ENCODE measurements at regions not wholly inside any gene's neighbourhood (a gene's known extent, or its start where the extent isn't known, plus 50 kb on each side); places are given as distances from the start of the nearest gene placed in this dataset.

DNA sequence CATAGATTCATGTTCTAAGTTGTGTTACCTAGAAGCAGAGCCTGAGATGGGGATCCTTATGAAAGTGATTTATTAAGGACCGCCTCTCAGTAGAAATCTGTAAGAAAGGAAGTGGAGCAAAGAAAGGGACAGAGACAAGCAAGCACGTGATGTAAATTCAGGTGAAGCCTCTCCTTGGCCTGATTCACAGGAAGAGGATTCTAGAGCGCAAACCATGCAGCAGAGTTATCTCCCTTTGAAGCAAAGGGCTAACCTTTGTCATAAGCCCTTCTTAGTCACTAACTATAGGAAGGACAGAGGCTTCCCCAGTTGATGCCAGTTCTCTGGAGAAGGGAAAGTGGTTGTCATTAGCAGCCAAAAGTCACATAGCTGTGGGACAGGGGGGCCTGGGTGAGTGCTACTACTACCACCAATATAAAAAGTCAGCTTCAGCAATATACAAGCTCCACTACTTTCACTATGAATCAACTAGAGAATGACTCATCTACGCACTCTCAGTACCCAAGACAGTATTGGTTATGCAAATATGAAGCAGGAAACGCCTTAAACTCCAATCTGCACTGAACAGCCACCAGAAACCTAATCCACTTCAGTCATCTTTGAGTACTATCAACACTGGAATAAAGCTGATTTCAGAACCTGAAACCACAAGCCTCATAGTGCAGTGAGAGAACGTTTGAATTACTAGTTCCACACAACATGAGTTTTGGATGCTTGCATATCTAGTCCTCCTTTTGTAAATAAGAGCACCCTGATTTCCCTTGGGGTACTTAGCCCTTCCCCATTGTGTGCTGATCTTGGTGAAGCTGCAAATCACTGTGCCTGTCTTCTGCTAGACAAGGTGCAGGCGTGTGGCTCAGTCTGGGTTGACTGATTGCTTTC, 162.7 kb downstream of the ZNF608 start:
- peak; percentile 40 for DNase-seq (ENCODE audit: low spot score)

DNA sequence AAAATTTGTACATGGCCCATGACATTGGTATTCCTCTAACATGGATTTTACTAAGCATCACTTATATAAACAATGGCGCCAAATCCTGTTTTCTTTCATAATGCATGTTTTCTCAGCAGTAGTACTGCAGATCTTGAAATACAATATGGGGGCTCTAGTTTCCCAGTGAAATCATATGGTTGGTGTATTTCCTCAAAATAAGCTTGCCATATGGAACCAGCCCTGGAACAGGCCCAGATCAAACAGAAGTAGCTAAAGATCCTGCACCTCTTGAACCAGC, 163.9 kb downstream of the ZNF608 start:
- no peak for DNase-seq (ENCODE audit: low spot score)

DNA sequence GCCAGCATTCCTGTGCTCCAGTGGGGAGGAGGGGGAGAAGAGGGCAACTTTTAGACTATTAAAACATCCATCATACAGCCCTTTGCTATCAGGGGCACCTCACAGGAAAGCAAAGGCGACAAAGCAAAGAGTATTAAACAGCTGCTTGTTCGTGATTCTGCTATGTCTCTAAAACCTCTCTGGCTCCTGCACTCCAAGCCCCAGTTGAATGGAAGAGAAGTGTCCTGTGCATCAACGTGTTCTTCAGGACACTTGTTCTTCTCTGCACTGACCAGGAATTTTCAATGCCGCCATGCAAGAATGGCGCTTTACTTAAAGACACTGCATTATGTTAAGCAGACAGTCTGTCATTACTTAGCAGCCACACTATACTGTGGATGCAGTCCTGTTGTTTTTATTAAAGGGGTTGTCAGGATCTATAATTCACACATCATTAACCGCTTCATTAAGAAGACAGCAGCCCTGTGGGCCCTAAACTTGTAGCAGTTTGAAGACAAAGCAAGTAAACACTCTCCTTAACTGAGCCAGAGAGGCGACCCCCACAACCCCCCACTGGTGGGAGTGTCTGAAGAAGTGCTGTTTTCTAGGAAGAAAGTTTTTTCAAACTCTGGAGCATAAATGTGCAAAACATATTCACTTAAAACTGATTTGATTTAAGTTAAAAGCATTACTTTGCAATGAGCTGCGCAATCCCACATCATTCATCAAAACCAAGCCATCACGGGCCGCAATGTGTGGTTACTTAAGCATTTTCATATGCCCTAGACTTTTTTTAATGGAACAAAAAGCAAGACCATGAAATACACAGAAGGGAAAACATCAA, 164.5 kb downstream of the ZNF608 start:
- no peak for DNase-seq (ENCODE audit: low spot score)

DNA sequence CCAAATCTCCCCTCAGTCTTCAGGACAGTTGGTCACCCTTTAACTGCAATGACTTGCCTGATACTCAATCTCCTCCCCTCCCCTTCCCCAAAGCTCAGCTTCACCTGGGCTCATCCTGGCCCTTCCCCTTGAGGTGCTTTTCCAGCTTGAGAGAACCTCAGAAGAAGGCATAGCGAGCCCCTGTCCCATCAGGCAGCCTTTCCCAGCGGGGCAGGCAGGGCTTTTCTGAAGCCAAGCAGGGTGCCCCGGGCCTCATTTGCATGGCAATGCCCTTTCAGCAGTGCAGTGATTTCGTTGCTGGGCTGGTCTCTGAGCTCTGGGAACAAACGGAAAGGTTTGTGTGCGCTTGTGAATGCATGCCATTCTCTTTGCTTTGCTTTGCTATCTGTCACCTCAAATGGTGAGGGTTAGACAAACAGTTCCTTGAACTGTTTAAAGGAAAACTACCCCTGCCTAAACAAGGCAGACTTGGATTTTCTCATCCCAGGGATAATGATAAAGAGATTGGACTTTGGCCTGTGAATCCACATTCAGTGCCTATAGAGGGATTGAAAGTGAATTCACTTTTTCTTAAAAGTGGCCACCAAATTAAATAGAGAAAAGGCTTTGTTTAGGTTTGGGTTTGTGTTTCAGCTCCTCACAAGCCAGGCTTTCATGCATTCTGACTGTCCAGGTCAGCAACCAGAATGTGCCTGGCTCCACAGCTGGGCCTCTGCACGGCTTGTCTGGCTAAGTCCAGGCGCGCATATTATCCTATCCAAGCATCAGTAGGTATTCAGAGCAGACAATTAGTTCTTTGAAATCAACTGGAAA, 165.3 kb downstream of the ZNF608 start:
- DNase-seq (ENCODE audit: low spot score), result no peak

DNA sequence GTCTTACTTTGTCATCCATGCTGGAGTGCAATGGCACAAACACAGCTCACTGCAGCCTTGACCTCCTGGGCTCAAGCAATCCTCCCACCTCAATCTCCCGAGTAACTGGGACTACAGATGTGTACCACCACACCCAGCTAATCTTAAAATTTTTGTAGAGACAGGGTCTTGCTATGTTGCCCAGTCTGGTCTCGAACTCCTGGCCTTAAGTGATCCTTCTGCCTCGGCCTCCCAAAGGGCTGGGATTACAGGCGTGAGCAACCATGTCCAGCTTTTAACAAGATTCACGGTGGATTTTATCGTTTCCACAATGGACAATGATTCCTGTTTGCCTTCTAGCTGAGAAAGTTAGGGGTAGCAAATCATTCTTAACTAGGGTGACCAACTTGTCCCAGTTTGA, 165.9 kb downstream of the ZNF608 start:
- no peak for DNase-seq (ENCODE audit: low spot score)

DNA sequence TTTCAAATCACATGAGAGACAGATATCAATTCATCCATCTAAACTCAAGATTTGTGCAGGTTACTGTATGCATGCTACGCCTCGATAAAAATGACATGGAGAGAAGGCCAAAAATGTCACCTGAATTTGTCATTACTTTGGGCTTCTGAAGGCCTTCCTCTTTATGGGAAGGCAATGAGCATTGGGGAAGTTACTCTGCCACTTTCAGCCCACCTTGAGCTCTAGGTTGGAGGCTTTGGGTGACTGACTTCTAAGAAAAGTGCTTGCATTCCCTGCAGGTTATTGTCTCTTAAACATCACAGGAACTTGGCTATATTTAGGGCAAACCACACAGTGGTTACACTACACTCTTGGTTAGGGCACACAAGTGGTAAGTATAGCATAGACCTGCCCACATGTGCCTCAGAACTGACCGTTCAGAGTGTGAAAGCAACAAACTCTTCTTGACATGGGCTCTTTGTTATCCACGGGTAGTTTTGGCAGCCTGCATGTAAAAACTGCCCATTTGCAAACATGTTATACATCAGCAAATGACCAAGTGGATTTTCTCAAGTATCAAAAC, 169.5 kb downstream of the ZNF608 start:
- no peak for DNase-seq (ENCODE audit: low spot score)

DNA sequence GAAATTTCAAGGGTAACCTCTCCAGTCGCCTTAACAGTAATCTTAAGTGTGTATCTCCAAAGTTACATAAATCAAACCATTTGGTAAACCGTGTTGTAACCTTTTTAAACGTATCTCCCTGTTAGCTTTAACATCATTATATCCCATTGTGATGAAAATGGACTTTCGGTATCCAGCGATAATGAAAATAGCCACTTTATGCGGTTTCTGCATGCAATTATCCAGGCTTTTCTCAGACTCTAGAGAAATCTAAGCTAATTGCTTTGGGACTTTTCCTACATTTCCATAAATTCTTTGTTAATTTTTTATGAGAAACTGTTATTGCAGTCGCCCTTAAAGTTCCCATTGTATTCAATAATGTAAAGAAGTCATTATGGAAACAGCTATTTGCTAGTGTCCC, 170.7 kb downstream of the ZNF608 start:
- no peak for DNase-seq (ENCODE audit: low spot score)

DNA sequence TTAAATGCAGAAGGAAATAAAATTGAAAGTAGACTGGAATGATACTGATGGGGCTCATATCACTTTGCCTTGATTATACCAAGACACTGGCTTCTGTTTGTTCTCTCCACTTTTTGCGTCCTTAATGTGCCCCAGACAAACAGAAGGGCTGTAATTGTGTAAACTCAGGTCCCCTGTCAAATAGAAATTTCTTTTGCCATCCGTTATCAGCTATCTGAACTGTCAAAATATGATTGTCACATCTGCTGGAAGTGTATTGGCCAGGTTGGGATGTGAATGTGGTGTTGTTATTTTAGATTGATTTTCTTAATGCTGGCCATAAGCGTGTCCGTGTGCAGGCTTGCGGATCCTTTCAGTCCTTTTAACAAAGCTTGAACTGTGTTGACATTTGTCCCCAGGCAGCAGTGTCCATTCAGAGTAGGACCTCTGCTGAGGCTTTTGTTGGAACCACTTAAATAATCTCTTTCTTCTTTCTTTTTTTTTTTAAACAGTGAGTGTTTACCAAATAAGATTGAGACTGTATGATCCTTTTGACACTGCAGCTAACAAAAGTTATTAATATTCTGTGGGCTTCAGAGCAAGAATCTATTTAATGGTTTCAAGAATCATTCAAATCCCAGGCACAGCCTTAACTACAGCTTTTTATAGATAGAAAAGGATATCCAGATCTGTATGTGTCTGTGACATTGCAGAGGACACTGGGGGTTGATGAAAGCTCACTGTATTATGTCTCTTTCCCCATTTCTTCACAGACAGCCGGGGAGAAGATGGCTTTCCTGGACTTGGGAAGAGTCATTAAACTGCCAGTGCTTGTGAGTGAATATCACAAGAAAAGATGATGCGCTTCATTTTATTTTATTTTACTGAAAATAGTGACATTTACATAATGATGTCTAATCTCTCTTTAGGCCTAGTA, 171.7 kb downstream of the ZNF608 start:
- no peak for DNase-seq (ENCODE audit: low spot score)

DNA sequence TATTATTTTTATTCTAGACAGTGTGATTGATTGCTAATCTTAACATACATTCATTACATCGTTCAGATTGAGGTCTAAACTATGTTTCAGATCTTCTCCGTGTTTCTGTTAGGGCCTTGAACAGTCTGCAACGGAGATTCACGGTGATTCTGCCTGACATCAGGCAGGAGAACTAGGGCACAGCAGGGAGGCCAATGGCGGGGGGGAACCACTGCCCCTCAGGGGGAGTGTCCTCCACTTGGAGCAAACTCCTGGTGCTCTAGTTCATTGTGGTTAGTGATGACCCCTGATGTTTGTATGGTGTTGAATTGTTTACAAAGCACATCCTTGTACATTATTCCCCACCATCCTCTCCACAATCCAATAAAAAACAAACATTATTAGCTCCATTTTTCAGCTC, 173.5 kb downstream of the ZNF608 start:
- DNase-seq (ENCODE audit: low spot score), result no peak

DNA sequence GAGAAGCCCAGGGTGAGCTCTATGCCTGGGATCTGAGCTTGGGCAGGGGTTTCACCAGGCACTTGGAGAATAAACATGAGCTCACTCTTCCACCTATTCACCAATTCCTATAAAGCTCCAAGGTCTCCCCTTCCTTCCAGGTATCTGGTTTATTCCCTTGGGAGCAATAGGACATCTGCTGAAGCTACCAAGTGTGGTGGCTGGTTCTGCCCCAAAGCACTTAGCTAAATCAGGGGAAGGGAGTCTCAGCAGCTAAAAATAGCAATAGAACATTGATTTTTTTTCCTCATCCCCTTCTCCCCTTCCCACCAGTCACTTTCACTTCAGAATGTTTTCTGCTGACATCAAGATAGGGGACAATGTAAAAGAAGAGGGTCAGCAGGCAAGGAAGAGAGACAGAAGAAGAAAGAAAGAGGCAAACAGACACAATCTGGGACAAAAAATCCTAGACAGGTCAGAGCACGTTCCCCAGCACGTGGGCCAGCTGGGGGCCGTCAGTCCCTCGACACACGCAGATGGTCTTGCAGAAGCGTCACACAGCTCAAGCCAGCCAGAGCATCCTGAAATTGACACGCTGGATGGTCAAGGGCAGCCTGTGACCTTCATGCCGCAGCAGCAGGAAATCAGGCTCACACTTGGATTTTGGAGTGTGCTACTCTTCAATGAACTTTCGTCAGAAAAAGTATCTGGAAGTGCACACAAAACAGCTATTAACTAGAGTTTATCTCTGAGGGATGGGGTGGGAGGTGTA, 176.0 kb downstream of the ZNF608 start:
- no peak for DNase-seq (ENCODE audit: low spot score)

DNA sequence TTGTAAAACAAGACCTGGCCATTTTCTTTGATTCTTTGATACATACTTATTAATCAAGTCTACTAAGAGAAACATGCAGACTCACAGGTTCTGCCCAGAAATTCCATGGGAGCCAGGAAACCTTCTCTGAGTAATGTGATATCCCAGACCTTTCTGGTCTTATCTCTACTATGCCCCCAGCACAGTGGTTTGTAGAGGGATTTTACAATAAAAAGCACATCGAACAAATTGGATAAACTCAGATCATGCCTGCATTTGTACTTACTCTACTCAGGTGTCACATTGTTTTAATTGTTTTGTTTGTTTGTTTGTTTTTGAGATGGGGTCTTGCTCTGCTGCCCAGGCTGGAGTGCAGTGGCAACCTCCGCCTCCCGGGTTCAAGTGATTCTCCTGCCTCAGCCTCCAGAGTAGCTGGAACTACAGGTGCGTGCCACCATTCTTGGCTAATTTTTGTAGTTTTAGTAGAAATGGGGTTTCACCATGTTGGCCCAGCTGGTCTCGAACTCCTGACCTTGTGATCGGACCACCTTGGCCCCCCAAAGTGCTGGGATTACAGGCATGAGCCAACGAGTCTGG, 179.5 kb downstream of the ZNF608 start:
- DNase-seq (ENCODE audit: low spot score), result no peak

DNA sequence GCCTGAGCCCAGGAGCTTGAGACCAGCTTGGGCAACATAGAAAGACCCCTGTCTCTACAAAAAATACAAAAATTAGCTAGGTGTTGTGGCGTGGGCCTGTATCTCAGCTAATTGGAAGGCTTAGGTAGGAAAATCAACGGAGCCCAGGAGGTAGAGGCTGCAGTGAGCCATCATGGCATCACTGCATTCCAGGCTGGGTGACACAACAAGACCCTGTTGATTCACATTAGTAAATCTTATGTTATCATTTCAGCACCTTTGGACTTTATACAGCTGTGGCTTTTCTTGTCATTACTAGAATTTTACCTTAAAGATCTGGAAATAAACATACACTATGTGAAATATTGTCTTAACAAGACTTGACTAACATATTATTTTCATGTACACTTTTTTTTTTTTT, 185.0 kb downstream of the ZNF608 start:
- DNase-seq (ENCODE audit: low spot score), result no peak

DNA sequence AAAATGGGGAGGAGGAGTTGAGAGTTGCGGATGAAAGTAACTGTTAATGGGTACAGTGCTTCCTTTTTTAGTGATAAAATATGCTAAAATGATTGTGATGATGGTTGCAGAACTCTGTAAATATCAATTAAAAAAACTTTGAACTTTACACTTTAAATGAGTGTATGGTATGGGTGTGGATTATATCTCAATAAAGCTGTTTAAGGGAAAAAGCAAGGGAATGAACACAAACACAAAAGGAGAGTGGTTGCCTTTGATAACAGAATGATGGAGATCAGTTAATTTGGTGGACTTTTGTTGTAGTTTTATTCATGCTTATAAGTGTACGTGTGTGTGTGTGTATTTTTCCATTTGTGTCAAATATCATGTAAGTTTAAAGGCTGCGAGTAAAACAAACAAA, 186.1 kb downstream of the ZNF608 start:
- no peak for DNase-seq (ENCODE audit: low spot score)

DNA sequence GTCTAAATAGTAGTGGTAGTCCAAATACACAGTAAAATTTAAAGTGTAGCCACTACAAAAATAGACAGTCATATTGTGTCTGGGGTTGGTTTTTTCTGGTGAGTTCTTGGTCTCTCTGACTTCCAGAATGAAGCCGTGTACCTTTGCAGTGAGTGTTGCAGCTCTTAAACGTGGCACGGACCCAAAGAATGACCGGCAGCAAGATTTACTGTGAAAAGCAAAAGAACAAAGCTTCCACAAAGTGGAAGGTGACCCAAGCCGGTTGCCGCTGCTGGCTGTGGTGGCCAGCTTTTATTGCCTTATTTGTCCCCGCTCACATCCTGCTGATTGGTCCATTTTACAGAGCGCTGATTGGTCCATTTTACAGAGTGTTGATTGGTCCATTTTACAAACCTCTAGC, 188.7 kb downstream of the ZNF608 start:
- no peak for DNase-seq (ENCODE audit: low spot score)

DNA sequence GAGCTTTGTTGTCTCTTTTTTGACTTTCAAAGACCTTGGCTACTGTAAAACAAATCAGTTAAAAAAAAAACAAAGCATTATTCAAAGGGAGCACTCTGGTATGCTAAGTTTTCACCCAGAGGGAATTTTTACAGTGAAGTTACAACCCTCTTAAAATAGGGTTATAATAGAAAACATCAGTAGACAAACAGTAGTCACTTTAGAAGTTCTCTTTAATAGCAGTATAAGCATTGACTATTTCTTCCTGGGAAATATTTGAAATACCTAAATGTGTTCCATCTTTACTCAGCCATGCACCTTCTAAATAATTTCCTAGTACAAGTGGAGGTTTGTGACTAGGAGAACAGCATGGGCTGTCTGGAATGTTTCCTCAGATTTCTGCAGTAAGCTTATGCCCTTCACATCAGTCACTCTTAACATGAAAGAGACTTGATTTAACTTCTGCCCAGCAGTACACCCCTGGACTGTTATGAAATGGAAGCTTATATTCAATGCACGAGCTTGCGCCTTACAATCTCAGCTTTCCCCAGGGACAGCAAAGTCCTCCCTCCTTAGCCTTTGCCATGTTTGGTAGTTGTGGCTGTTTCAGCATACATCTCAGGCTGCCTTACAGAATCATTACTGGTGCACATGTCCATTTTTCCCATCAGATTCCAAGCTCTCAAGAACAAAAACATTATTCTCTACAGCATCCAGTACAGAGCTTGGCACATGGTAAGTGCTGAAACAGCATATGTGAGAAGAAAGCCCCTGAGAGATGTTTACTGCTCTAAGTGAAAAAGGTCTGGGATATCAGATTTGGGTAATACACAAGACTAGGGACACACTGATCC, 191.5 kb downstream of the ZNF608 start:
- no peak for DNase-seq (ENCODE audit: low spot score)

DNA sequence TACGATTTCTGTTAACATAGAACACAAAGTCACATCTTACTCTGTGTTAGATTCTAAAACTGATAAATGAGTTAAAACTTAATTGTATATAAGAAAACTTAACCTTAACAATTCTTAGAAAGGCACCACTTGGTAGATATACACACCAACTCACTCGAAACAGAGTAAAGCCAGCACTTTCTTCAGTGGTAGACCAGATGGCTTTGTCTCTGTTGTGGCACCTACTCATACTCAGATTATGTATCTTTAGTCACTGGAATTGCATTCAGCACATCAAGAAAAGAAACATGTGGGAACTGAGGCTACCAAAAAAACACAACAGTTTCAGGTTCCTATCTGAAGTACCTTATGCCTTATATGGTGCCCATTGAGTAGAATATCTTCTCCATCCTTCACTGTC, 192.5 kb downstream of the ZNF608 start:
- no peak for DNase-seq (ENCODE audit: low spot score)

DNA sequence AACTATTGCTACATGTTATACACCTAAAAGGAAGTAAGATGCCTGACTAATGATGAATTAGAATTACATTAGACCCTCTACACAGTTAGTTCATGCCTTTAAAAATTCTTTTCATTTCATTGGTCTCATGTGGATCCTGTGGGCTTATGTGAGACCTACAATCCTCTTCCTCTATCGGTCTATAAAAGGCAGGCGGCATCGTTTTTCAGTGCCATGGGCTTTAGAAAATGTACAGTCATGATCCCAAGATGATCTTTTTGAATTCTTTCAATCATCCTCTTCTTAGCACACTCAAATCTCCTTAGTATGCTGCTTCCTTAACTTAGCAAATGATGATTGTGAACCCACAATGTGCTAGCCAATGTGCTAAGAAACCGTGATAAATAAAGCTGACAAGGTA, 193.9 kb downstream of the ZNF608 start:
- no peak for DNase-seq (ENCODE audit: low spot score)

DNA sequence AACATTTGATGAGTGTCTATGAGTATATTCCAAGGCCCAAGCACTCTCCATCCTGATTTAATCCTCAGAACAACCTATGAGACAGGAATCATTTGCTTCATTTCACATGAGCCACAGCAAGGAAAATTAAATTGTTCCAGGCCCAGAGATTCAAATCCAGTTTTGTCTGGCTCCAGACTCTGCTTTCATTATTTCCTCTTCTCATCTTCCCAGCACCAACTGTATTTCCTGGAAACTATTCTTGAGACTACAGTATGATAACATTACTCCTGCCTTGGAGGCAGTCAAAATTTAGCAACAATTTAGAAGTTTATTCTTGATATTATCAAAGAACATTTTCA, 194.5 kb downstream of the ZNF608 start:
- no peak for DNase-seq (ENCODE audit: low spot score)

DNA sequence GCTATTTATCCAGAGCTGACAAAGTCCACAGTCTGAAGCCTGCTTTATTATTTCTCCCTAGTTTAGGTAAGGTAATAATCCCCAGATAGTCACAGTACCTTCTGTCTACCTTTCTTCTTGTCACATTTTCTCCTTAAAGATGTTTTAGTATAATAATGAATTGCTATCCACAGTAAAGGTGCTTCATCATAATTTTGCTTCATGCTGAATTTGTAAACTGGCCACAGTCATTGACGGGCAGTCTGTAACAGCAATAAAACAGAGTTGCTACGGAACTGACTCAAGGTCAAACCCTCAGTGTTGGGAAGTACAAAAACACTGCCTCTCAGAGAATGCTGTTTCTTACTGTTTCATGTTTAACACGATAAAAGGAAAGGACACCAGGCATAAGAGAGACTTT, 195.7 kb downstream of the ZNF608 start:
- DNase-seq (ENCODE audit: low spot score), result no peak
